GM21737 (cell line): ENCODE measurements at regions not wholly inside any gene's neighbourhood (a gene's known extent, or its start where the extent isn't known, plus 50 kb on each side); places are given as distances from the start of the nearest gene placed in this dataset.
A peak's percentile ranks its signal among the peaks of the same experiment; 100 is the strongest.

Experiments
- ATAC-seq: cut with Tn5 transposase; IDR thresholded peaks from one replicate; pipeline ENCODE4 v1.9.1; 2021; ENCODE audit warnings: mild to moderate bottlenecking, moderate library complexity; ENCODE audit not compliant: unreplicated experiment

- no peak for ATAC-seq
Observed at GRCh38 chr15:31852933-31853799, 177.1 kb upstream of the CHRNA7 start.

- ATAC-seq: no peak
Observed at GRCh38 chr15:31856581-31856980, 173.7 kb upstream of the CHRNA7 start.

- no peak for ATAC-seq
Observed at GRCh38 chr15:31857194-31857593, 173.1 kb upstream of the CHRNA7 start.

- ATAC-seq: no peak
Observed at GRCh38 chr15:31858026-31858425, 172.3 kb upstream of the CHRNA7 start.

- ATAC-seq: no peak
Observed at GRCh38 chr15:31866248-31866647, 164.1 kb upstream of the CHRNA7 start.

- no peak for ATAC-seq
Observed at GRCh38 chr15:31867536-31868442, 162.5 kb upstream of the CHRNA7 start.

- ATAC-seq: peak; percentile 10
Observed at GRCh38 chr15:31869686-31870307, 160.5 kb upstream of the CHRNA7 start.

- peak; percentile 95 for ATAC-seq
Observed at GRCh38 chr15:31870328-31871165, 159.8 kb upstream of the CHRNA7 start, which contains the start of gene OTUD7A. OTUD7A (minus strand) TSS chr15:31870673.

- no peak for ATAC-seq
Observed at GRCh38 chr15:31871166-31871886, 159.0 kb upstream of the CHRNA7 start.

- ATAC-seq: no peak
Observed at GRCh38 chr15:31871887-31872281, 158.4 kb upstream of the CHRNA7 start.

GRCh38 chr15:31887246-31887645 lies 143.1 kb upstream of the CHRNA7 start:
- no peak for ATAC-seq

GRCh38 chr15:31892513-31892912 lies 137.8 kb upstream of the CHRNA7 start:
- ATAC-seq: no peak

- ATAC-seq: no peak
Observed at GRCh38 chr15:31893780-31894179, 136.5 kb upstream of the CHRNA7 start.

GRCh38 chr15:31897746-31898145 lies 132.6 kb upstream of the CHRNA7 start:
- no peak for ATAC-seq

GRCh38 chr15:31901501-31901900 lies 128.8 kb upstream of the CHRNA7 start:
- no peak for ATAC-seq

GRCh38 chr15:31905054-31905453 lies 125.3 kb upstream of the CHRNA7 start:
- no peak for ATAC-seq

- no peak for ATAC-seq
Observed at GRCh38 chr15:31925541-31925940, 104.8 kb upstream of the CHRNA7 start.

GRCh38 chr15:31930967-31931366 lies 99.3 kb upstream of the CHRNA7 start:
- ATAC-seq: no peak

GRCh38 chr15:31932576-31932975 lies 97.7 kb upstream of the CHRNA7 start:
- ATAC-seq: no peak

- no peak for ATAC-seq
Observed at GRCh38 chr15:31934821-31935220, 95.5 kb upstream of the CHRNA7 start.
